ENCODE measurements at regions not wholly inside any gene's neighbourhood (a gene's known extent, or its start where the extent isn't known, plus 50 kb on each side); places are given as distances from the start of the nearest gene placed in this dataset.

- TF ChIP-seq, protein P1, sequence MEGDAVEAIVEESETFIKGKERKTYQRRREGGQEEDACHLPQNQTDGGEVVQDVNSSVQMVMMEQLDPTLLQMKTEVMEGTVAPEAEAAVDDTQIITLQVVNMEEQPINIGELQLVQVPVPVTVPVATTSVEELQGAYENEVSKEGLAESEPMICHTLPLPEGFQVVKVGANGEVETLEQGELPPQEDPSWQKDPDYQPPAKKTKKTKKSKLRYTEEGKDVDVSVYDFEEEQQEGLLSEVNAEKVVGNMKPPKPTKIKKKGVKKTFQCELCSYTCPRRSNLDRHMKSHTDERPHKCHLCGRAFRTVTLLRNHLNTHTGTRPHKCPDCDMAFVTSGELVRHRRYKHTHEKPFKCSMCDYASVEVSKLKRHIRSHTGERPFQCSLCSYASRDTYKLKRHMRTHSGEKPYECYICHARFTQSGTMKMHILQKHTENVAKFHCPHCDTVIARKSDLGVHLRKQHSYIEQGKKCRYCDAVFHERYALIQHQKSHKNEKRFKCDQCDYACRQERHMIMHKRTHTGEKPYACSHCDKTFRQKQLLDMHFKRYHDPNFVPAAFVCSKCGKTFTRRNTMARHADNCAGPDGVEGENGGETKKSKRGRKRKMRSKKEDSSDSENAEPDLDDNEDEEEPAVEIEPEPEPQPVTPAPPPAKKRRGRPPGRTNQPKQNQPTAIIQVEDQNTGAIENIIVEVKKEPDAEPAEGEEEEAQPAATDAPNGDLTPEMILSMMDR (IDR thresholded peaks at IDR 0.05), result no peak
- TF ChIP-seq POLR2A (IDR thresholded peaks at IDR 0.05), result no peak
Measured at GRCh38 chr12:30506411-30506810, 189.3 kb downstream of the IPO8 start.

Measured in testis (tissue), 2 donors.